Calu3 (cell line): ENCODE measurements at regions not wholly inside any gene's neighbourhood (a gene's known extent, or its start where the extent isn't known, plus 50 kb on each side); places are given as distances from the start of the nearest gene placed in this dataset.

Source experiments
- BruUV-seq: library from RNA; stranded (reverse); fragments of 400-500 nt; replicated peaks from 2 replicates; lab custom pipeline; 2021; lab: Mats Ljungman, UMichigan
- CTCF ChIA-PET: fragments of 300-600 bp; sonication (Branson Sonifier 250); formaldehyde crosslinking; loops from one replicate; lab custom pipeline; 2022; ENCODE audit warnings: antibody characterized with exemption; lab: Charles Lee
- DNase-seq: peaks from one replicate; pipeline ENCODE4 v3.0.0; 2022
- H3K27ac Mint-ChIP-seq: one replicate; pipeline ENCODE4 v1.8.0; 2022; ENCODE audit warnings: mixed read lengths; ENCODE audit not compliant: unreplicated experiment
- H3K27me3 Mint-ChIP-seq: one replicate; pipeline ENCODE4 v1.8.0; 2022; ENCODE audit warnings: mixed read lengths; ENCODE audit not compliant: unreplicated experiment
- H3K36me3 Mint-ChIP-seq: one replicate; pipeline ENCODE4 v1.8.0; 2022; ENCODE audit warnings: mild to moderate bottlenecking, moderate library complexity, mixed read lengths; ENCODE audit not compliant: insufficient read depth, unreplicated experiment
- H3K4me1 Mint-ChIP-seq: one replicate; pipeline ENCODE4 v1.8.0; 2022; ENCODE audit warnings: mild to moderate bottlenecking, low read depth, mixed read lengths; ENCODE audit not compliant: unreplicated experiment
- H3K4me3 Mint-ChIP-seq: one replicate; pipeline ENCODE4 v1.8.0; 2022; ENCODE audit warnings: mild to moderate bottlenecking, low read depth, moderate library complexity, mixed read lengths; ENCODE audit not compliant: unreplicated experiment
- H3K9me3 Mint-ChIP-seq: one replicate; pipeline ENCODE4 v1.8.0; 2022; ENCODE audit warnings: low read depth, mixed read lengths; ENCODE audit not compliant: unreplicated experiment
- intact Hi-C: fragments of 100-400 bp; cut with micrococcal nuclease; formaldehyde crosslinking; loops from one replicate; pipeline ENCODE4 v1.10.0; 2022; ENCODE audit not compliant: unreplicated experiment
- TF ChIP-seq, protein P1 (sequence below): fragments of 200-600 bp; IDR thresholded peaks from one replicate; pipeline ENCODE4 v1.8.0; 2022; ENCODE audit warnings: antibody characterized with exemption; ENCODE audit not compliant: unreplicated experiment

DNA sequence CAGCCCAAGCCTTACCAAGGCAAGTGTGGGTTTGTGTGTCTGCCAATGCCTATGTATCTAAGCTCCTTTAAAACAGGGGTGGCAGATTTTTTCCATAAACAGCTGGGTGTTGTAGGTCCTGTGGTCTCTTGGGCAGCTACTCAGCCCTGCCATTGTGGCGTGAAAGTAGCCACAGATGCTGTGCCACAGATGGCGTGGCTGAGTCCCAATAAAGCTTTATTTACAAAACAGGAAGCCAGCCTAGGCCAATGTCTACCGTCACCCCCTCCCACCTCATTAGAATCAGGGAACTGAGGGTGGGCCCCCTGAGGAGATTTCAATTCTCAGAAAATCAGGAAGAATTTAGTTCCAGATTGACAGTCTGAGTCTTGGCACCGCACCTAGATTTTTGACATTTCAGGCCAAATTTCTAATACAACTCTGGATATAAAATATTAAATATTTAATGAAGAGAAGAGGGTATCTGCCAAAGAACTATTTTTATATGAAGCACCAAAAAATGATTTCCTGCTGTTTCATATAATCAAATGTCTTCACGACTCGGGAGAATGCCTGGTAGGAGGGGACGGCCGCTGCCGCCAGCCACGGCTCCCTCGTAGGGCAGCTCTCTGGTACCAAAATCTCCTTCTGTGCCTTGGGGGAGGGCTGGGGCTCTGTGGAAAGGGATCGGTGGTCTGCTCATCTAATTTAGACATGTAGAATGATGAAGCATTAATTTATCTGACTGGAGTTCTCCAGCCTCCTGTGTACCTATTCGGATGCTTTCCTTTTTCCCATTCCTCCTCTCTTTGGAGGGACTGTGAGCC lies 420.9 kb downstream of the IRX2 start:
- Mint-ChIP-seq H3K4me3 (no peak overlapping the region), H3K4me1 (no peaks in the 10 kb centered on the region), H3K27me3 (no peaks in the 10 kb centered on the region), H3K36me3 (no peaks in the 10 kb centered on the region), H3K9me3 (peaks cover 17% of the 10 kb centered on the region), H3K27ac (no peak overlapping the region)
- TF ChIP-seq, protein P1, sequence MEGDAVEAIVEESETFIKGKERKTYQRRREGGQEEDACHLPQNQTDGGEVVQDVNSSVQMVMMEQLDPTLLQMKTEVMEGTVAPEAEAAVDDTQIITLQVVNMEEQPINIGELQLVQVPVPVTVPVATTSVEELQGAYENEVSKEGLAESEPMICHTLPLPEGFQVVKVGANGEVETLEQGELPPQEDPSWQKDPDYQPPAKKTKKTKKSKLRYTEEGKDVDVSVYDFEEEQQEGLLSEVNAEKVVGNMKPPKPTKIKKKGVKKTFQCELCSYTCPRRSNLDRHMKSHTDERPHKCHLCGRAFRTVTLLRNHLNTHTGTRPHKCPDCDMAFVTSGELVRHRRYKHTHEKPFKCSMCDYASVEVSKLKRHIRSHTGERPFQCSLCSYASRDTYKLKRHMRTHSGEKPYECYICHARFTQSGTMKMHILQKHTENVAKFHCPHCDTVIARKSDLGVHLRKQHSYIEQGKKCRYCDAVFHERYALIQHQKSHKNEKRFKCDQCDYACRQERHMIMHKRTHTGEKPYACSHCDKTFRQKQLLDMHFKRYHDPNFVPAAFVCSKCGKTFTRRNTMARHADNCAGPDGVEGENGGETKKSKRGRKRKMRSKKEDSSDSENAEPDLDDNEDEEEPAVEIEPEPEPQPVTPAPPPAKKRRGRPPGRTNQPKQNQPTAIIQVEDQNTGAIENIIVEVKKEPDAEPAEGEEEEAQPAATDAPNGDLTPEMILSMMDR, result no peak
- CTCF ChIA-PET, result no interaction called here
- DNase-seq, result no peak
- no TSS peak for BruUV-seq
- intact Hi-C loops, result no loop called here

DNA sequence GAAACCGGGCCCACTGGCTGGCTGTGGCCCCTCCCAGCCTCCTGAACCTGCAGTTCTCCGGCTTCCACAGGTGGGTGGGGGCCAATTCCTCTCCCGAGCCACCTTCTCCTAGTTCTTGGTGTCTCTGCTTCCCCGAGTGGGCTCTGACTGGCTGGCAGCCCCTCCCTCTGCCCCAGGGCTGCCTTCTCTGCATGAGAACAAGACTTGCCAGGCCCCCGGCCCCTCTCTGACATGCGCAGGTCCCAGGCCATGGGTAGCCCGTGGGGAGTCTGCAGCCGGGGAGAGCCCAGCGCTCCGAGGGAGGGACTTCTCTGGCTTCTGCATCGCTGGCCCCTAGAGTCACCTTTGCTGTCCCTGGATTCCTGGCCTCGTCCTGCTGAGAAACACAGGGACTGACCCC lies 421.7 kb downstream of the IRX2 start:
- Mint-ChIP-seq H3K27ac (no peak overlapping the region), H3K4me3 (no peak overlapping the region), H3K9me3 (peaks cover 17% of the 10 kb centered on the region), H3K4me1 (no peaks in the 10 kb centered on the region), H3K27me3 (no peaks in the 10 kb centered on the region), H3K36me3 (no peaks in the 10 kb centered on the region)
- CTCF ChIA-PET, result no interaction called here
- intact Hi-C loops, result no loop called here
- TF ChIP-seq, protein P1, result no peak
- DNase-seq, result no peak
- no TSS peak for BruUV-seq

DNA sequence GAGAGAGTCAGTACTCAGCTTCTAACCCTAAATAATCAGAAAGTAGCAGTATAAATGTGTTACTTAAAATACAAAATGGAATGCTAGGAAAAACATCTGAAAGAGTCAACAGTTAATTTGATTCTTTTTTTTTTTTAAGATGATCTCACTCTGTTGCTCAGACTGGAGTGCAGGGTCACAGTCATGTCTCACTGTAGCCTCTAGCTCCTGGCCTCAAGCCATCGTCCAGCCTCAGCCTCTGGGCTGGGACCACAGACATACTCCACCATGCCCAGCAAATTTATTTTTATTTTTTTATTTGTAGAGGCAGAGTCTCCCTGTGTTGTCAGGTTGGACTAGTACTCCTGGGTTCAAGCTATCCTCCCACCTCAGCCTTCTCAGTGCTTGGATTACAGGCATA lies 424.9 kb downstream of the IRX2 start:
- no TSS peak for BruUV-seq
- H3K27me3 Mint-ChIP-seq, result no peaks in the 10 kb centered on the region
- TF ChIP-seq, protein P1, result no peak
- intact Hi-C loops, result no loop called here
- H3K4me3 Mint-ChIP-seq, result no peak overlapping the region
- DNase-seq, result no peak
- H3K36me3 Mint-ChIP-seq, result no peaks in the 10 kb centered on the region
- peaks cover 15% of the 10 kb centered on the region for H3K9me3 Mint-ChIP-seq
- H3K27ac Mint-ChIP-seq, result no peak overlapping the region
- CTCF ChIA-PET, result no interaction called here
- H3K4me1 Mint-ChIP-seq, result no peaks in the 10 kb centered on the region

DNA sequence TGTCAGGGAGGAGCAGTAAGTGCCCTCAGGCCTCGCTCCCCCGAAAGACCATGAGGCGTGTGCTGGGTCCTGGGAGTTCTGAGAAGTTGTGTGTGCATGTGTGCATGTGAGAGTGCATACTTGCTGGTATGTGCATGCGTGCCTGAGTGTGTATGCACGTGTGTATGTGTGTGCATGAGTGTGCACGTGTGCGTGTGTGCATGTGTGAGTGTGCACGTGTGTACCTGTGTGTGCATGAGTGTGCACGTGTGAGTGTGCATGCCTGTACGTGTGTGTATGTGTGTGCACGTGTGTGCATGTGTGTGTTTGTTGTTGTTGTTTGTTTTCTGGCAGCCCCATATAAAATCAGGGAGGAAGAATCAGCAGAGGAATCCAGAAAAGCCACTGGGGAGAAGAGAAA lies 426.7 kb downstream of the IRX2 start:
- CTCF ChIA-PET, result no interaction called here
- H3K4me3 Mint-ChIP-seq, result no peak overlapping the region
- BruUV-seq, result no TSS peak
- no peaks in the 10 kb centered on the region for H3K4me1 Mint-ChIP-seq
- TF ChIP-seq, protein P1, result no peak
- H3K36me3 Mint-ChIP-seq, result no peaks in the 10 kb centered on the region
- no peak overlapping the region for H3K27ac Mint-ChIP-seq
- DNase-seq, result no peak
- H3K27me3 Mint-ChIP-seq, result no peaks in the 10 kb centered on the region
- H3K9me3 Mint-ChIP-seq, result peaks cover 17% of the 10 kb centered on the region
- intact Hi-C loops, result no loop called here
